Peyer's patch (tissue), 4 donors: ENCODE measurements at regions not wholly inside any gene's neighbourhood (a gene's known extent, or its start where the extent isn't known, plus 50 kb on each side); places are given as distances from the start of the nearest gene placed in this dataset.

Source experiments
- POLR2A ChIP-seq, 2 donors: fragments of 450-650 bp; IDR thresholded peaks; one replicate each; pipeline ENCODE4 v1.5.1; 2017; ENCODE audit warnings: antibody characterized with exemption in 2 of 2, mild to moderate bottlenecking in 2 of 2, moderate library complexity in 2 of 2
- TF ChIP-seq, protein P1 (sequence below), 6 experiments: fragments of 450-650 bp in 4 of 6; fragments of 200-600 bp in 2 of 6; sonication (generic) in 1 of 6; IDR thresholded peaks; one replicate each; pipeline ENCODE4 v1.5.1; 2017 to 2019; ENCODE audit warnings: antibody characterized with exemption in 6 of 6, mild to moderate bottlenecking in 3 of 6, moderate library complexity in 1 of 6

DNA sequence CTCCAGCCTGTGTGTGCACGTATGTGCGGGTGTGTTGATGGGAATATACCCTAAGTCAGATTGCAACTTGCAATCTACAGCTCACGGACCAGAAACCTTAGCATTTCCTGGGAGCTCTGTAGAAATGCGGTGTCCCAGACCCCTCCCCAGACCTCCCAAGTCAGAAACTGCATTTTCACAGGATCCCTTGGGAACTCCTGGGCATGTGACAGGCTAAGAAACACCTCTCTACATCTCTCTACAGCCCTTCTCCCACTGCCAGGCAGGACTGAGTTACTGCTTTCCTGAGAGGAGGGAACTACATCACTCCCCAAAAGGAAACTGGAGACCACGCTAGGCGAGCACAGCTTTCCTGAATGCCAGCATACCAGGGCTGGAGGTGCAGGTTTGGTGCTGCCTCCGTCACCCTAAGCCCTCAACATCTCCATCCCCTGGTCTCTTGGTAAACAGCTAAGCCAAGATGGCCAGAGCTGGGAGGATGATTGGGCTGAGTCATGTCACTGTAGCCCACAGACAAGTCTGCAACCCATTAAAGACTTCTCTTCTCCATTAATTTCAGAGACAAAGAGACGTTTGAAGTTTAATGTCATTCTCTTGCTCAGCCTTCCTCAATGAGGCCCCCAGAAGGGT lies 194.4 kb downstream of the BMP7 start:
- TF ChIP-seq POLR2A (IDR thresholded peaks at IDR 0.05): no peak
- TF ChIP-seq, protein P1, sequence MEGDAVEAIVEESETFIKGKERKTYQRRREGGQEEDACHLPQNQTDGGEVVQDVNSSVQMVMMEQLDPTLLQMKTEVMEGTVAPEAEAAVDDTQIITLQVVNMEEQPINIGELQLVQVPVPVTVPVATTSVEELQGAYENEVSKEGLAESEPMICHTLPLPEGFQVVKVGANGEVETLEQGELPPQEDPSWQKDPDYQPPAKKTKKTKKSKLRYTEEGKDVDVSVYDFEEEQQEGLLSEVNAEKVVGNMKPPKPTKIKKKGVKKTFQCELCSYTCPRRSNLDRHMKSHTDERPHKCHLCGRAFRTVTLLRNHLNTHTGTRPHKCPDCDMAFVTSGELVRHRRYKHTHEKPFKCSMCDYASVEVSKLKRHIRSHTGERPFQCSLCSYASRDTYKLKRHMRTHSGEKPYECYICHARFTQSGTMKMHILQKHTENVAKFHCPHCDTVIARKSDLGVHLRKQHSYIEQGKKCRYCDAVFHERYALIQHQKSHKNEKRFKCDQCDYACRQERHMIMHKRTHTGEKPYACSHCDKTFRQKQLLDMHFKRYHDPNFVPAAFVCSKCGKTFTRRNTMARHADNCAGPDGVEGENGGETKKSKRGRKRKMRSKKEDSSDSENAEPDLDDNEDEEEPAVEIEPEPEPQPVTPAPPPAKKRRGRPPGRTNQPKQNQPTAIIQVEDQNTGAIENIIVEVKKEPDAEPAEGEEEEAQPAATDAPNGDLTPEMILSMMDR (IDR thresholded peaks at IDR 0.05): no peak
